Astrocyte (in vitro differentiated cells and primary cell): ENCODE measurements at regions not wholly inside any gene's neighbourhood (a gene's known extent, or its start where the extent isn't known, plus 50 kb on each side); places are given as distances from the start of the nearest gene placed in this dataset.

Experiments
- DNase-seq: peaks from one replicate; pipeline ENCODE4 v3.0.0-alpha.2; 2010; ENCODE audit warnings: low read depth
- FAIRE-seq: peaks from 2 replicates; lab custom pipeline; 2011; peaks lifted over from hg19 to GRCh38; lab: Jason Lieb, UNC
- H2AFZ ChIP-seq: 2 replicates; pipeline ENCODE4 v1.6.0; 2012; ENCODE audit warnings: low read depth, low read length, inconsistent platforms
- H3K27ac ChIP-seq: 2 replicates; pipeline ENCODE4 v1.5.1; 2011; ENCODE audit warnings: low read depth, low read length, inconsistent platforms
- H3K27me3 ChIP-seq: 2 replicates; pipeline ENCODE4 v1.6.0; 2011; ENCODE audit warnings: low read length, inconsistent platforms; ENCODE audit not compliant: insufficient read depth
- H3K36me3 ChIP-seq: 2 replicates; pipeline ENCODE4 v1.5.1; 2011; ENCODE audit warnings: low read length, inconsistent platforms; ENCODE audit not compliant: insufficient read depth
- H3K4me1 ChIP-seq: 2 replicates; pipeline ENCODE4 v1.5.1; 2011; ENCODE audit warnings: low read length, inconsistent platforms; ENCODE audit not compliant: insufficient read depth
- H3K4me2 ChIP-seq: 2 replicates; pipeline ENCODE4 v1.6.0; 2012; ENCODE audit warnings: low read length, inconsistent platforms
- H3K4me3 ChIP-seq: 2 replicates; pipeline ENCODE4 v1.5.1; 2011; ENCODE audit warnings: low read depth, mild to moderate bottlenecking, low read length, inconsistent platforms; ENCODE audit not compliant: insufficient read depth
- H3K79me2 ChIP-seq: 2 replicates; pipeline ENCODE4 v1.6.0; 2012; ENCODE audit warnings: mild to moderate bottlenecking, low read length, inconsistent platforms; ENCODE audit not compliant: insufficient read depth
- H3K9ac ChIP-seq: 2 replicates; pipeline ENCODE4 v1.6.0; 2012; ENCODE audit warnings: mild to moderate bottlenecking, low read length, inconsistent platforms
- H3K9me3 ChIP-seq: 2 replicates; pipeline ENCODE4 v1.5.1; 2012; ENCODE audit warnings: low read depth, mild to moderate bottlenecking, low read length, inconsistent platforms; ENCODE audit not compliant: insufficient read depth
- H4K20me1 ChIP-seq: 2 replicates; pipeline ENCODE4 v1.6.0; 2012; ENCODE audit warnings: low read length, inconsistent platforms; ENCODE audit not compliant: insufficient read depth
- H3K27ac Mint-ChIP-seq: one replicate; pipeline ENCODE4 v1.8.0; 2021; ENCODE audit warnings: mild to moderate bottlenecking, mixed read lengths; ENCODE audit not compliant: unreplicated experiment
- H3K27me3 Mint-ChIP-seq: one replicate; pipeline ENCODE4 v1.8.0; 2021; ENCODE audit warnings: low read depth, mixed read lengths; ENCODE audit not compliant: unreplicated experiment
- H3K36me3 Mint-ChIP-seq: one replicate; pipeline ENCODE4 v1.8.0; 2021; ENCODE audit warnings: low read depth, mixed read lengths; ENCODE audit not compliant: unreplicated experiment
- H3K4me1 Mint-ChIP-seq: one replicate; pipeline ENCODE4 v1.8.0; 2021; ENCODE audit warnings: low read depth, mixed read lengths; ENCODE audit not compliant: unreplicated experiment
- H3K4me3 Mint-ChIP-seq: one replicate; pipeline ENCODE4 v1.8.0; 2021; ENCODE audit warnings: mild to moderate bottlenecking, moderate library complexity, mixed read lengths; ENCODE audit not compliant: unreplicated experiment
- H3K9me3 Mint-ChIP-seq: one replicate; pipeline ENCODE4 v1.8.0; 2021; ENCODE audit warnings: mild to moderate bottlenecking, mixed read lengths; ENCODE audit not compliant: unreplicated experiment
- EZH2 ChIP-seq: IDR thresholded peaks from 2 replicates; pipeline ENCODE4 v1.6.1; 2012; ENCODE audit warnings: mild to moderate bottlenecking, low read length, inconsistent platforms; ENCODE audit not compliant: insufficient read depth
- TF ChIP-seq, protein P1 (sequence below): IDR thresholded peaks from 2 replicates; pipeline ENCODE4 v1.5.1; 2011; ENCODE audit warnings: low read depth, mild to moderate bottlenecking, inconsistent platforms, low read length, moderate library complexity; ENCODE audit not compliant: insufficient read depth

- TF ChIP-seq, protein P1, sequence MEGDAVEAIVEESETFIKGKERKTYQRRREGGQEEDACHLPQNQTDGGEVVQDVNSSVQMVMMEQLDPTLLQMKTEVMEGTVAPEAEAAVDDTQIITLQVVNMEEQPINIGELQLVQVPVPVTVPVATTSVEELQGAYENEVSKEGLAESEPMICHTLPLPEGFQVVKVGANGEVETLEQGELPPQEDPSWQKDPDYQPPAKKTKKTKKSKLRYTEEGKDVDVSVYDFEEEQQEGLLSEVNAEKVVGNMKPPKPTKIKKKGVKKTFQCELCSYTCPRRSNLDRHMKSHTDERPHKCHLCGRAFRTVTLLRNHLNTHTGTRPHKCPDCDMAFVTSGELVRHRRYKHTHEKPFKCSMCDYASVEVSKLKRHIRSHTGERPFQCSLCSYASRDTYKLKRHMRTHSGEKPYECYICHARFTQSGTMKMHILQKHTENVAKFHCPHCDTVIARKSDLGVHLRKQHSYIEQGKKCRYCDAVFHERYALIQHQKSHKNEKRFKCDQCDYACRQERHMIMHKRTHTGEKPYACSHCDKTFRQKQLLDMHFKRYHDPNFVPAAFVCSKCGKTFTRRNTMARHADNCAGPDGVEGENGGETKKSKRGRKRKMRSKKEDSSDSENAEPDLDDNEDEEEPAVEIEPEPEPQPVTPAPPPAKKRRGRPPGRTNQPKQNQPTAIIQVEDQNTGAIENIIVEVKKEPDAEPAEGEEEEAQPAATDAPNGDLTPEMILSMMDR, result no peak
- no peak for TF ChIP-seq EZH2
- H4K20me1 ChIP-seq, result no peaks in the 10 kb centered on the region
- peaks cover 8% of the 10 kb centered on the region for H3K4me1 Mint-ChIP-seq
- H3K27me3 Mint-ChIP-seq, result peaks cover 12% of the 10 kb centered on the region
- H3K27me3 ChIP-seq, result no peaks in the 10 kb centered on the region
- no peaks in the 10 kb centered on the region for H3K79me2 ChIP-seq
- no peak for FAIRE-seq
- no peaks in the 10 kb centered on the region for H3K9me3 Mint-ChIP-seq
- no peak overlapping the region for H3K4me2 ChIP-seq
- no peaks in the 10 kb centered on the region for H3K36me3 Mint-ChIP-seq
- DNase-seq, result no peak
- no peak overlapping the region for H3K4me3 Mint-ChIP-seq
- H3K27ac ChIP-seq, result no peak overlapping the region
- H3K27ac Mint-ChIP-seq, result no peak overlapping the region
- no peak overlapping the region for H3K4me3 ChIP-seq
- H2AFZ ChIP-seq, result no peak overlapping the region
- H3K9me3 ChIP-seq, result no peaks in the 10 kb centered on the region
- H3K9ac ChIP-seq, result no peak overlapping the region
- no peaks in the 10 kb centered on the region for H3K4me1 ChIP-seq
- H3K36me3 ChIP-seq, result no peaks in the 10 kb centered on the region
Observed at GRCh38 chrX:39017077-39017476, 215.8 kb downstream of the MID1IP1 start.

DNA sequence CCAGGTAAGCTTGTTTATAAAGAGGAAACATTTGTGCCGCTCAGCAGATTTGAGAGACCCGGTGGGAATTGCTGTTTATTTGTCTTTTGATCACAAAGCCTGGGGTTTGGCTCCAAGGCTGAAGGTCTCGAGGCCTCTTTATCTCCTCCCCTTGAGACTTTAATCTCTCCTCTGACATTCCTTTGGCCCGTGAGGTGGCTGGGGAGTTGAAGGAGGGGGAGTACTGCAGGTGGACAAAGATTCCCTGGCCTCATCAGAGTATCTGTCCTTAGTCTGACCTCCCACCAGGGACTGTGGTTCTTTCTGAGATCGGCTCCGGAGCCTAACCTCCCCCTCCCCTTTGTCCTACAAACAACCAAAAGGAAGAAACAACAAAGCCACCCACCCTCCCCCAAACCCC, 216.5 kb downstream of the MID1IP1 start:
- Histone ChIP-seq H3K9me3 (no peaks in the 10 kb centered on the region), H2AFZ (no peak overlapping the region), H3K79me2 (no peaks in the 10 kb centered on the region), H3K4me3 (no peak overlapping the region), H3K4me2 (no peak overlapping the region), H3K27me3 (no peaks in the 10 kb centered on the region), H3K4me1 (no peaks in the 10 kb centered on the region), H4K20me1 (no peaks in the 10 kb centered on the region), H3K36me3 (no peaks in the 10 kb centered on the region), H3K9ac (no peak overlapping the region), H3K27ac (no peak overlapping the region)
- DNase-seq, result no peak
- TF ChIP-seq EZH2, result no peak
- TF ChIP-seq, protein P1, result no peak
- H3K27ac Mint-ChIP-seq, result no peak overlapping the region
- no peak overlapping the region for H3K4me3 Mint-ChIP-seq
- no peak for FAIRE-seq
- peaks cover 12% of the 10 kb centered on the region for H3K27me3 Mint-ChIP-seq
- no peaks in the 10 kb centered on the region for H3K9me3 Mint-ChIP-seq
- peaks cover 3% of the 10 kb centered on the region for H3K4me1 Mint-ChIP-seq
- H3K36me3 Mint-ChIP-seq, result no peaks in the 10 kb centered on the region

DNA sequence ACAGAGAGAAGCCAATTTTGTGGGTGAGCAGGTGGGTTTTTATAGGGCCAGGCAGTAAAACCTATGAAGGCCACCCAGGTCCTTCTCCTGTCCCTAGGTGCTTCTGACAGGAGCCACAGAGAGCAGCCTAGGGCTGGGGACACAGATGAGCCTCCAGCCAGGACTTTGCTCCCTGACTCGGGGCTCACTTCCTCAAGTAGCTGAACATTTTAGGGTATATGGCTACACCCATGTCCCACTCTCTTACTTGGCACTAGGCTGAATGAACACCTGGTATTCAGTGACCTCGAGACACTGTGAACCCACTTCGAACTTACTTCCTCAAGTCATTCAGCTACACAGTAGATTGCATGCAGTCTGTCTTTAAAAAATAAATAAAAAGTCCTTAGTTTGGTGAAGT, 217.3 kb downstream of the MID1IP1 start:
- Histone ChIP-seq H3K4me3 (no peak overlapping the region), H3K36me3 (no peaks in the 10 kb centered on the region), H3K27ac (no peak overlapping the region), H4K20me1 (no peaks in the 10 kb centered on the region), H3K79me2 (no peaks in the 10 kb centered on the region), H2AFZ (no peak overlapping the region), H3K9me3 (no peaks in the 10 kb centered on the region), H3K4me2 (no peak overlapping the region), H3K4me1 (no peaks in the 10 kb centered on the region), H3K27me3 (no peaks in the 10 kb centered on the region), H3K9ac (no peak overlapping the region)
- no peaks in the 10 kb centered on the region for H3K9me3 Mint-ChIP-seq
- TF ChIP-seq EZH2, result no peak
- TF ChIP-seq, protein P1, result no peak
- no peaks in the 10 kb centered on the region for H3K36me3 Mint-ChIP-seq
- no peaks in the 10 kb centered on the region for H3K4me1 Mint-ChIP-seq
- peaks cover 12% of the 10 kb centered on the region for H3K27me3 Mint-ChIP-seq
- peak; percentile 54 for FAIRE-seq
- no peak overlapping the region for H3K4me3 Mint-ChIP-seq
- no peak overlapping the region for H3K27ac Mint-ChIP-seq
- no peak for DNase-seq
